Spleen (tissue), 11 donors: ENCODE measurements at regions not wholly inside any gene's neighbourhood (a gene's known extent, or its start where the extent isn't known, plus 50 kb on each side); places are given as distances from the start of the nearest gene placed in this dataset.

Experiments used
- DNase-seq: peaks from one replicate; pipeline ENCODE4 v3.0.0-alpha.2; 2020
- H3K27ac ChIP-seq, 8 donors: fragments of 200-600 bp; sonication (generic) in 7 of 8; 1 replicate in 4 of 8; 2 replicates in 4 of 8; pipeline versions ENCODE4 v1.5.0 to v1.8.0; 2016 to 2021; ENCODE audit warnings: inconsistent platforms in 4 of 8, mild to moderate bottlenecking in 4 of 8, moderate library complexity in 1 of 8
- H3K27me3 ChIP-seq, 7 donors: fragments of 200-600 bp; sonication (generic) in 6 of 7; replicated peaks in 1 of 7; 1 replicate in 4 of 7; 2 replicates in 3 of 7; pipeline versions ENCODE4 v1.5.0 to v1.8.0; 2016 to 2021; ENCODE audit warnings: inconsistent platforms in 3 of 7, mild to moderate bottlenecking in 1 of 7
- H3K36me3 ChIP-seq, 6 donors: fragments of 200-600 bp; sonication (generic) in 5 of 6; 1 replicate in 4 of 6; 2 replicates in 2 of 6; pipeline versions ENCODE4 v1.5.0 to v1.8.0; 2016 to 2021; ENCODE audit warnings: inconsistent platforms in 2 of 6
- H3K4me1 ChIP-seq, 6 donors: fragments of 200-600 bp; sonication (generic) in 5 of 6; 1 replicate in 3 of 6; 2 replicates in 3 of 6; pipeline versions ENCODE4 v1.5.0 to v1.8.0; 2016 to 2021; ENCODE audit warnings: inconsistent platforms in 3 of 6
- H3K4me3 ChIP-seq, 8 donors: fragments of 200-600 bp; sonication (generic) in 7 of 8; 1 replicate in 4 of 8; 2 replicates in 4 of 8; pipeline versions ENCODE4 v1.5.0 to v1.8.0; 2016 to 2021; ENCODE audit warnings: inconsistent platforms in 4 of 8, mild to moderate bottlenecking in 4 of 8, moderate library complexity in 2 of 8
- H3K9me3 ChIP-seq, 8 donors: fragments of 200-600 bp; sonication (generic) in 7 of 8; 1 replicate in 4 of 8; 2 replicates in 4 of 8; pipeline versions ENCODE4 v1.5.0 to v1.8.0; 2016 to 2021; ENCODE audit warnings: inconsistent platforms in 4 of 8
- CTCF ChIP-seq, 11 experiments: fragments of 200-600 bp in 7 of 11; fragments of 450-650 bp in 4 of 11; sonication (generic) in 4 of 11; IDR thresholded peaks in 8 of 11; conservative IDR thresholded peaks in 3 of 11; 1 replicate in 7 of 11; 2 replicates in 4 of 11; pipeline versions ENCODE4 v1.4.0 to v1.8.0; 2016 to 2021; ENCODE audit warnings: antibody characterized with exemption in 11 of 11, inconsistent platforms in 4 of 11, mild to moderate bottlenecking in 1 of 11
- POLR2A ChIP-seq, 3 donors: fragments of 450-650 bp; IDR thresholded peaks; one replicate each; pipeline ENCODE4 v1.5.1; 2017; ENCODE audit warnings: antibody characterized with exemption in 3 of 3, mild to moderate bottlenecking in 1 of 3
- POLR2AphosphoS5 ChIP-seq, 3 donors: sonication (generic); formaldehyde crosslinking; IDR thresholded peaks; one replicate each; pipeline ENCODE4 v1.5.1; 2017; ENCODE audit warnings: antibody characterized with exemption in 3 of 3
- WGBS, 5 donors: extraction: QIAGEN DNeasy Blood & Tissue Kit in 3 of 5; methylation state at CpG; one replicate each; pipeline versions ENCODE4 v1.1.5 to v1.1.7; 2013 to 2018; 5-methylcytosine and 5-hydroxymethylcytosine counted together
- intact Hi-C: fragments of 100-400 bp; cut with DNase I; formaldehyde crosslinking; loops from one replicate; pipeline ENCODE4 v1.15.0; 2023; ENCODE audit warnings: low total_unique reads
- donor health status: healthy with polysubstance abuse.
- donor health status: DM: no; HTN: no; CAD: no; lungs with moderate emphysema.
- donor health status: DM: no; HTN: no; CAD: no.
- donor health status: Bipolar disorder and iron deficiency.
- donor health status: healthy.
- donor health status: DM: no; HTN: no; CAD: no.
- donor health status: DM: yes; HTN: yes; CAD: no.

- H3K27ac ChIP-seq, result no peak overlapping the region
- DNase-seq, result no peak
- TF ChIP-seq CTCF (IDR thresholded peaks at IDR 0.05 in 8 of 11, conservative IDR thresholded peaks at IDR 0.05 in 3 of 11), result no peak
- no peak for TF ChIP-seq POLR2AphosphoS5 (IDR thresholded peaks at IDR 0.05)
- TF ChIP-seq POLR2A (IDR thresholded peaks at IDR 0.05), result no peak
- 68 to 88% (median 76%) methylated on average over 2 of the region's 2 CpGs for WGBS, 5 donors
- no peaks in the 10 kb centered on the region for H3K4me1 ChIP-seq
- intact Hi-C loops, result no loop called here
- H3K27me3 ChIP-seq, result no peaks in the 10 kb centered on the region
- no peaks in the 10 kb centered on the region for H3K36me3 ChIP-seq
- no peak overlapping the region for H3K4me3 ChIP-seq
- peaks cover 0 to 29% (median 17%) of the 10 kb centered on the region in 8 donors for H3K9me3 ChIP-seq
Measured at GRCh38 chr2:168403736-168404135, 52.3 kb upstream of the CERS6 start.

DNA sequence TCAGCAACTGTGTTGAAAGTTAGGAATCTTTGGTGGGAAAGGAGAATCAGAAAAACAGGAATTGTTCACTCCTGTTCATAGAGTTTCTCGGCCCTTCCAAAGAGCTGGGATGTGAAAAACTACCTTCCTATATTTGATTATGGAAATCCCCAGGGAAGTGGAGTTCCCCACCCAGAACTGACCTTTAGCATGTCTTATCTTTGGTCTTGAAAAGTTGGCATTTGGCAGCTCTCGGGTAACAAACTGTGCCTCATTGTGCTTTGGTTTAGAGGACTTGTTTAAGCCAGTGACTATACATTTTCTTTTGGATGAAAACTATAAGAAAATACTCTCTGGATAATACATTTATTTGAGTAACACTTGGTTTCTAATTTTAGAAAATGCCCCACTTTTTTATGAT lies 51.3 kb upstream of the CERS6 start:
- H3K9me3 ChIP-seq, result peaks cover 0 to 32% (median 17%) of the 10 kb centered on the region in 8 donors
- intact Hi-C loops, result no loop called here
- WGBS, 5 donors, result 54 to 81% (median 73%) methylated on average over 2 of the region's 2 CpGs
- H3K4me1 ChIP-seq, result no peaks in the 10 kb centered on the region
- H3K4me3 ChIP-seq, result no peak overlapping the region
- H3K27ac ChIP-seq, result no peak overlapping the region
- no peaks in the 10 kb centered on the region for H3K36me3 ChIP-seq
- H3K27me3 ChIP-seq, result no peaks in the 10 kb centered on the region
- DNase-seq, result no peak
- TF ChIP-seq POLR2A (IDR thresholded peaks at IDR 0.05) (no peak), POLR2AphosphoS5 (IDR thresholded peaks at IDR 0.05) (no peak), CTCF (IDR thresholded peaks at IDR 0.05 in 8 of 11, conservative IDR thresholded peaks at IDR 0.05 in 3 of 11) (no peak)
